Erythroblast (primary cell): ENCODE measurements at regions not wholly inside any gene's neighbourhood (a gene's known extent, or its start where the extent isn't known, plus 50 kb on each side); places are given as distances from the start of the nearest gene placed in this dataset.

Experiments used
- GATA1 ChIP-seq: IDR thresholded peaks from 2 replicates; pipeline ENCODE4 v1.6.1; 2011; ENCODE audit warnings: low read depth, mild to moderate bottlenecking, control low read depth, low read length, moderate library complexity
- POLR2A ChIP-seq: IDR thresholded peaks from 2 replicates; pipeline ENCODE4 v1.6.1; 2011; ENCODE audit warnings: mild to moderate bottlenecking, low read length

DNA sequence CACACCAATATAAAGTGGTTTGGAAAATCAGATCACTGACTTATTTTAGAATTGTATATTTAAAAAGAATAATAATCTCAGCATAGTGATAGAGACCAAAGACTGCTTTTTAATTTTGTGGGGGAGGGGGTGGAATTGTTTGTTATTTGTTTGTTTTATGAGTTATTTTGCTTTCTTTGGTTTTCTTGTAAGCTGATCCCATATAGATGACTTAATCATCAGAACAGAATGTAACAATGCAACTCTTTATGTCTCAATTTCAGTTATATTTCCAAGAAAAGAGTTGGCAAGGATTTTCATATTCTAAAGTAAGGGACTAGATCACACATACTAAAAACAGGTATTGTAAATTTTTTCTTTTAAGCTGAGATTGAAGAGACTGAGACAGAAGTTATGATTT lies 984.9 kb downstream of the TLE4 start:
- TF ChIP-seq POLR2A (no peak), GATA1 (no peak)
